Ishikawa (cell line): ENCODE measurements at regions not wholly inside any gene's neighbourhood (a gene's known extent, or its start where the extent isn't known, plus 50 kb on each side); places are given as distances from the start of the nearest gene placed in this dataset.

Experiments used
- CEBPB ChIP-seq: IDR thresholded peaks from 2 replicates; pipeline ENCODE4 v1.6.1; 2012
- CREB1 ChIP-seq: IDR thresholded peaks from 2 replicates; pipeline ENCODE4 v1.6.1; 2012; ENCODE audit warnings: low read depth
- EGR1 ChIP-seq: IDR thresholded peaks from 2 replicates; pipeline ENCODE4 v1.6.1; 2012
- EP300 ChIP-seq: IDR thresholded peaks from 2 replicates; pipeline ENCODE4 v1.6.1; 2012; ENCODE audit warnings: borderline replicate concordance
- FOXM1 ChIP-seq: IDR thresholded peaks from 2 replicates; pipeline ENCODE4 v1.6.1; 2012; ENCODE audit warnings: low read depth, borderline replicate concordance
- NFIC ChIP-seq: IDR thresholded peaks from 2 replicates; pipeline ENCODE4 v1.6.1; 2012
- RAD21 ChIP-seq: IDR thresholded peaks from 2 replicates; pipeline ENCODE4 v1.6.1; 2012; ENCODE audit warnings: low read depth
- TAF1 ChIP-seq: IDR thresholded peaks from 2 replicates; pipeline ENCODE4 v1.6.1; 2012; ENCODE audit warnings: low read depth, mild to moderate bottlenecking
- TCF12 ChIP-seq: IDR thresholded peaks from 2 replicates; pipeline ENCODE4 v1.6.1; 2012; ENCODE audit warnings: low read depth
- TEAD4 ChIP-seq: IDR thresholded peaks from 2 replicates; pipeline ENCODE4 v1.6.1; 2012
- YY1 ChIP-seq: IDR thresholded peaks from 2 replicates; pipeline ENCODE4 v1.6.1; 2012; ENCODE audit warnings: low read depth
- ZBTB7A ChIP-seq: IDR thresholded peaks from 2 replicates; pipeline ENCODE4 v1.6.1; 2012; ENCODE audit warnings: low read depth
- TF ChIP-seq, protein P1 (sequence below): IDR thresholded peaks from 2 replicates; pipeline ENCODE4 v1.6.1; 2012
- TF ChIP-seq, protein P2 (sequence below): IDR thresholded peaks from 2 replicates; pipeline ENCODE4 v1.6.1; 2012; ENCODE audit warnings: low read depth, mild to moderate bottlenecking
- TF ChIP-seq, protein P3 (sequence below): IDR thresholded peaks from 2 replicates; pipeline ENCODE4 v1.6.1; 2012

DNA sequence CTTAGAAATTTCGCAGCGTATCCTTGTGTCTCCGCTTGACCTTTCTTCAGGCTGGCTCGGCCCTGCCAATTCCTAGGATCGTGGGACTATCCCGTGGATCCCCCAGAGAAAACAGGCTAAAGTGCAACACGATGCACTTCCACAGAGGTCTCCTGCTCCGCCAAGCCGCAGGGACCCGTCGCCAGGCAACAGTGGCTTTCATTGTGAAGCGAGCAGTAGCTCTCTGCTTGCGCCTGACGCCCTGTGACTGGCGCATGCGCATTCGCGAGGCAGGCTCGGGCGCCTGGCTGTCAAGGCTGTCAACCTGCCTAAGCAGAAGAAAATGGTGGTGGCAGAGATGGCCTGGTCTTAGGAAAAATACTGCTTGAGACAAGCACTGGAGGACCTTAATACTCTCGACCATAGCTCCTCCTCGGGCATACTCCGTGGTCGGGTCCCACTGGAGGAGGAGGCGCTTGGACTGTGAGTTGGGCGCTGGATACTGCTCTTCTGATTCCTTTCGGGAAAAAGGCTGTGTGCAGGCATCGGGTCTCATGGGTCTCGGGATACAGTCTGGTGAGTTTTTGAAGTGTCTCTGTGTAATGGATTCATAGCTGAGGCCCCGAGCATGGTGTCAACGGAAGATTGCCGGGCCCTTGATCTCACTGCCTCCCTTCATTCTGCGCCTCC, 2336.1 kb downstream of the TP53TG3F start:
- TF ChIP-seq EGR1: no peak
- TF ChIP-seq YY1: no peak
- no peak for TF ChIP-seq FOXM1
- no peak for TF ChIP-seq TCF12
- TF ChIP-seq, protein P1, sequence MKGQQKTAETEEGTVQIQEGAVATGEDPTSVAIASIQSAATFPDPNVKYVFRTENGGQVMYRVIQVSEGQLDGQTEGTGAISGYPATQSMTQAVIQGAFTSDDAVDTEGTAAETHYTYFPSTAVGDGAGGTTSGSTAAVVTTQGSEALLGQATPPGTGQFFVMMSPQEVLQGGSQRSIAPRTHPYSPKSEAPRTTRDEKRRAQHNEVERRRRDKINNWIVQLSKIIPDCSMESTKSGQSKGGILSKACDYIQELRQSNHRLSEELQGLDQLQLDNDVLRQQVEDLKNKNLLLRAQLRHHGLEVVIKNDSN: no peak
- TF ChIP-seq CEBPB: no peak
- TF ChIP-seq EP300: no peak
- no peak for TF ChIP-seq TAF1
- no peak for TF ChIP-seq ZBTB7A
- TF ChIP-seq, protein P2, sequence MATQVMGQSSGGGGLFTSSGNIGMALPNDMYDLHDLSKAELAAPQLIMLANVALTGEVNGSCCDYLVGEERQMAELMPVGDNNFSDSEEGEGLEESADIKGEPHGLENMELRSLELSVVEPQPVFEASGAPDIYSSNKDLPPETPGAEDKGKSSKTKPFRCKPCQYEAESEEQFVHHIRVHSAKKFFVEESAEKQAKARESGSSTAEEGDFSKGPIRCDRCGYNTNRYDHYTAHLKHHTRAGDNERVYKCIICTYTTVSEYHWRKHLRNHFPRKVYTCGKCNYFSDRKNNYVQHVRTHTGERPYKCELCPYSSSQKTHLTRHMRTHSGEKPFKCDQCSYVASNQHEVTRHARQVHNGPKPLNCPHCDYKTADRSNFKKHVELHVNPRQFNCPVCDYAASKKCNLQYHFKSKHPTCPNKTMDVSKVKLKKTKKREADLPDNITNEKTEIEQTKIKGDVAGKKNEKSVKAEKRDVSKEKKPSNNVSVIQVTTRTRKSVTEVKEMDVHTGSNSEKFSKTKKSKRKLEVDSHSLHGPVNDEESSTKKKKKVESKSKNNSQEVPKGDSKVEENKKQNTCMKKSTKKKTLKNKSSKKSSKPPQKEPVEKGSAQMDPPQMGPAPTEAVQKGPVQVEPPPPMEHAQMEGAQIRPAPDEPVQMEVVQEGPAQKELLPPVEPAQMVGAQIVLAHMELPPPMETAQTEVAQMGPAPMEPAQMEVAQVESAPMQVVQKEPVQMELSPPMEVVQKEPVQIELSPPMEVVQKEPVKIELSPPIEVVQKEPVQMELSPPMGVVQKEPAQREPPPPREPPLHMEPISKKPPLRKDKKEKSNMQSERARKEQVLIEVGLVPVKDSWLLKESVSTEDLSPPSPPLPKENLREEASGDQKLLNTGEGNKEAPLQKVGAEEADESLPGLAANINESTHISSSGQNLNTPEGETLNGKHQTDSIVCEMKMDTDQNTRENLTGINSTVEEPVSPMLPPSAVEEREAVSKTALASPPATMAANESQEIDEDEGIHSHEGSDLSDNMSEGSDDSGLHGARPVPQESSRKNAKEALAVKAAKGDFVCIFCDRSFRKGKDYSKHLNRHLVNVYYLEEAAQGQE: no peak

DNA sequence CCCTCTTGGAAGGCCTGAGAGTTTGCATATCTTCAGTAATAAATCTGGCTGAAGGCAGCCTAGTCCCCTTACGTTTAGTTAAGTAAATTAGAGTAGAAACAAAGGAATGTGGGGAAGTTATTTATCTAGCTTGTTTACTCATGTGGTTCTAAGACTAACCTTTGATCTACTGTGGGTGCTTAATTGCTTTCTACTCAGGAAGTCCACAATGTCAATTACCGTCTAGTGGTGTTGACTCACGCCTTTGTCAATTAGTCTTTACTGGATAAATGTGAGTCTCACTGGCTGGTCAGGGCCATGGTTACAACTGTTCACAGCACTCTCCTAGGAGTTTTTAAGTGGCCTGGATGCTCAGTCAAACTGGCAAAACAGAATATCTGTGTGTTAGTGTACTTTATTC, 2338.4 kb downstream of the TP53TG3F start:
- TF ChIP-seq EP300 (no peak), TEAD4 (no peak), NFIC (no peak), RAD21 (no peak), TAF1 (no peak), YY1 (no peak), FOXM1 (no peak)
- TF ChIP-seq, protein P1: no peak

DNA sequence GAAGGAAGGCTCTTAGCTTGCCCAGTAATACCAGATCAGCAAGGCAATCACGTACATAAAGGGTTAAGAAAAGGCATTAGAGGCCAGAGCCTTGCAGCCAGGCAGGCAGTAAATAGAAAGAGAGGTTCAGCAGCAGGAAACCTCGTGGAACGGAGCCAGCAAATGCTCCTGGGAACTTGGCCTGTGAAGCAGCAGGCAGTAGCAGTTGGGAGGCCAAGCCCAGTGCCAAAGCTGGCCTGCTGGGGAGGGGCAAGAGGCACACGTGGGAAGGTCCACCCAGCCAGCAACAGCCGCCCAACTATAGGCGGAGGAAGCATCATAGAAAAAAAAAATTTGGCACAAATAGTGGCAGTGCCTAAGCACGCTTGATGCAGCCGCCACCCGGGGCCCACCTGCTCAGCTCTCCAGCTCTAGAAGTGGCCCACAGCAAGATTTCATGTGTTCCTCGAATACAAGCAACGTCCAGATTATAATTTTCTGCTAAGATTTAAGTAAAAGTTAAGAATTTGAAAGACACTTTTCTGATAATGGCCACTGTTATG, 2339.5 kb downstream of the TP53TG3F start:
- TF ChIP-seq ZBTB7A (no peak), NFIC (peak; percentile 95), EP300 (peak; percentile 78), EGR1 (no peak), TCF12 (peak; percentile 85), RAD21 (peak; percentile 19; the same call in 1 of the 2 replicates), TEAD4 (peak; percentile 67), YY1 (no peak)
- TF ChIP-seq, protein P1: peak; percentile 84
- TF ChIP-seq, protein P3, sequence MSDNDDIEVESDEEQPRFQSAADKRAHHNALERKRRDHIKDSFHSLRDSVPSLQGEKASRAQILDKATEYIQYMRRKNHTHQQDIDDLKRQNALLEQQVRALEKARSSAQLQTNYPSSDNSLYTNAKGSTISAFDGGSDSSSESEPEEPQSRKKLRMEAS: peak; percentile 62; the same call in 1 of the 2 replicates

DNA sequence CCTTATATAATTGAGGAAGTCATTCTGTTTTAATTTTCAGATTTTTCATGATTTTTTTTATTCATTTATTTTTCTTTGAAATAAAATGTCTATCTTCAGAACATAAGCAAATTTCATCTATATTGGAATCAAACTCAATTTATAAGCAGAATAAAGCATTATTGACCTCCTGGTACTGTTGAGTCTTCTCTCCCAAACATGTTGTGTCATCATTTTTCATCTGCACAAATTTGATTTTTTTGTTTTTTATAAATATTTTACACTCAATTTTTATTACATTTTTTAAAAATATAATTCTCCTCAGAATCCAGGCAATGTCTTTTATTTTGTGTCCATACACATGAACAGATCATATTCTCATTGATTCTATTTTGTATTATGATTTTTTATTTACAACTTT, 2363.9 kb downstream of the TP53TG3F start:
- no peak for TF ChIP-seq TEAD4
- TF ChIP-seq, protein P3: no peak
- TF ChIP-seq, protein P2: no peak
- TF ChIP-seq EGR1: no peak
- TF ChIP-seq RAD21: no peak
- no peak for TF ChIP-seq TCF12
- TF ChIP-seq, protein P1: no peak
- no peak for TF ChIP-seq CREB1
- TF ChIP-seq FOXM1: no peak
- TF ChIP-seq YY1: no peak

DNA sequence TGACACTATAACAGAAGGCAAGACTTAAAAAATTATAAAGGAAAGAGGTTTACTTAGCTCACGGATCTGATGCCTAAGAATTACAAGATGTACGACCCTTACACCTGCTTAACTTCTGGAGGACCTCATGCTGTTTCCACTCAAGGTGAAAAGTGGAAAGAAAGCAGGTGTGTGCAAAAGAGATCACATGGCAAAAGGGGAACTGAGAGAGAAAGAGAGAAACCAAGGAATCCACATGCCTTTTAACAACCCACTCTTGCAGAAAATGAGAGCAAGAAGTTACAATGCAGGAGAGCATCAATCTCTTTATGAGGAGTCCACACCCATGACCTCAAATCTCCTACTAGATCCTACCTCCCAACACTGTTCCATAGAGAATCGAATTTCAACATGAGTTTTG, 2382.2 kb downstream of the TP53TG3F start:
- no peak for TF ChIP-seq YY1
- no peak for TF ChIP-seq ZBTB7A
- TF ChIP-seq, protein P3: no peak
- TF ChIP-seq CREB1: no peak
- no peak for TF ChIP-seq TCF12
- no peak for TF ChIP-seq RAD21
- no peak for TF ChIP-seq CEBPB
- TF ChIP-seq EP300: no peak
- TF ChIP-seq NFIC: no peak
- TF ChIP-seq, protein P2: no peak
